Middle frontal gyrus (tissue), 1 donor: ENCODE measurements at regions not wholly inside any gene's neighbourhood (a gene's known extent, or its start where the extent isn't known, plus 50 kb on each side); places are given as distances from the start of the nearest gene placed in this dataset.

ENCODE experiments used
- DNase-seq: peaks from one replicate; pipeline ENCODE4 v3.0.0-alpha.2; 2015; ENCODE audit warnings: low spot score; ENCODE audit errors: extremely low spot score

- DNase-seq, result no peak
Observed at GRCh38 chr5:73997960-73998359, 372.0 kb downstream of the ARHGEF28 start.

GRCh38 chr5:73996151-73996755 is 370.3 kb downstream of the ARHGEF28 start:
- no peak for DNase-seq

DNA sequence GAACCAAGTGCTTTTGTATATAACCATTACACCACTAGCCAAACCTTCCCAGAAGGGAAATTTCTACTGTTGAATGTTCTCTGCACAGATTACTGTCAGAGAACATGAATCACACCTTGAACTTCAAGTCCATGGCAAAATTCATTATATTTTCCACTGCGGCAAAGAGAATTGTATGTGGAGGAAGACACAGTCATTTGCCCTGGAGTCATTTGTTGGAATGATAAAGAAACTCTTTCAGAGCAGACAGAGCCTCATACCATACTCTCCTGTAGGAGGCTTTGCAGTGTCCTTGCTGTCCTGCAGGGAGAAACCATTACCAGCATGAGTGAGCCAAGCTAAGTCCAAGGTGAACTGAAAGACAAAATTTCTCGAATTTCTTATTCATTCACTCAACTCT is 369.0 kb downstream of the ARHGEF28 start:
- no peak for DNase-seq
